Karpas-422 (cell line): ENCODE measurements at regions not wholly inside any gene's neighbourhood (a gene's known extent, or its start where the extent isn't known, plus 50 kb on each side); places are given as distances from the start of the nearest gene placed in this dataset.

Source experiments
- DNase-seq: peaks from one replicate; pipeline ENCODE4 v3.0.0-alpha.2; 2015
- H2AFZ ChIP-seq: fragments of 200-600 bp; sonication (generic); 2 replicates; pipeline ENCODE4 v1.6.1; 2014; ENCODE audit warnings: antibody characterized with exemption, low read length, mixed read lengths
- H3K27ac ChIP-seq: fragments of 200-600 bp; sonication (generic); 2 replicates; pipeline ENCODE4 v1.5.1; 2014; ENCODE audit warnings: mild to moderate bottlenecking, low read length, moderate library complexity
- H3K27me3 ChIP-seq: fragments of 200-600 bp; sonication (generic); 2 replicates; pipeline ENCODE4 v1.6.1; 2014; ENCODE audit warnings: low read length, mixed read lengths
- H3K36me3 ChIP-seq: fragments of 200-600 bp; sonication (generic); 2 replicates; pipeline ENCODE4 v1.6.1; 2014; ENCODE audit warnings: low read length, mixed read lengths; ENCODE audit not compliant: insufficient read depth
- H3K4me1 ChIP-seq: fragments of 200-600 bp; sonication (generic); 2 replicates; pipeline ENCODE4 v1.6.1; 2014; ENCODE audit warnings: mild to moderate bottlenecking, low read length, mixed read lengths
- H3K4me2 ChIP-seq: fragments of 200-600 bp; sonication (generic); 2 replicates; pipeline ENCODE4 v1.6.1; 2014; ENCODE audit warnings: low read length, low read depth, mild to moderate bottlenecking; ENCODE audit not compliant: poor library complexity, severe bottlenecking
- H3K4me3 ChIP-seq: fragments of 200-600 bp; sonication (generic); 2 replicates; pipeline ENCODE4 v1.5.1; 2014; ENCODE audit warnings: mild to moderate bottlenecking, antibody characterized with exemption, low read length, mixed read lengths
- H3K79me2 ChIP-seq: fragments of 200-600 bp; sonication (generic); 2 replicates; pipeline ENCODE4 v1.6.1; 2014; ENCODE audit warnings: mild to moderate bottlenecking, low read length, mixed read lengths
- H3K9ac ChIP-seq: fragments of 200-600 bp; sonication (generic); 2 replicates; pipeline ENCODE4 v1.6.0; 2014; ENCODE audit warnings: low read length
- H3K9me2 ChIP-seq: fragments of 200-600 bp; sonication (generic), shearing (Covaris generic); replicated peaks from 2 replicates; pipeline ENCODE4 v1.6.0; 2014; ENCODE audit warnings: mild to moderate bottlenecking, low read length, moderate library complexity; ENCODE audit not compliant: insufficient read depth
- H3K9me3 ChIP-seq: fragments of 300-700, 200-600 bp; sonication (generic); 2 replicates; pipeline ENCODE4 v1.6.1; 2014; ENCODE audit warnings: low read length, mixed read lengths
- H4K20me1 ChIP-seq: fragments of 200-600 bp; sonication (generic); 2 replicates; pipeline ENCODE4 v1.6.1; 2014; ENCODE audit warnings: mild to moderate bottlenecking, antibody characterized with exemption, low read length, low read depth; ENCODE audit not compliant: insufficient read depth

DNA sequence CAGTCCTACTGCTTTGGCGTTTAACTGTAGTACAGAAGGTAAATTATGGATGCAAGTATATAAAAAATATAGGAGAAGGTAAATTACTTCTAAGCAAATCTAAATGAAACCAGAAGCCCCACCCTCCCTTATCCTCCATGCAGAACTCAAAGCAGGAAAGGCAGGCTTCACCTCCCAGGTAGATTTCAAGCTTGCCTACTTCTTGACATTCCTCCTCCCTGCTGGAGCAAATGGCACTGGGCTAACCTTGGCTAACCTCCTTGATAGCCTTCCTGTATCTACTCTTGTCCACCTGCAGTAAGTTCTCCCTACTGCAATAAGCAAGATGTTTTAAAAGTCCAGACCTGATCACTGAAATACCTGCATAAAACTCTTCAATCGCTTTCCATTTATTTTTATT, 396.0 kb downstream of the IRS2 start:
- Histone ChIP-seq H3K27ac (no peak overlapping the region), H2AFZ (no peak overlapping the region), H3K9me3 (no peaks in the 10 kb centered on the region), H3K4me1 (no peaks in the 10 kb centered on the region), H3K9me2 (no peaks in the 10 kb centered on the region), H3K4me3 (no peak overlapping the region), H3K36me3 (no peaks in the 10 kb centered on the region), H4K20me1 (no peaks in the 10 kb centered on the region), H3K27me3 (no peaks in the 10 kb centered on the region), H3K9ac (no peak overlapping the region), H3K4me2 (no peak overlapping the region), H3K79me2 (no peaks in the 10 kb centered on the region)
- DNase-seq, result no peak

DNA sequence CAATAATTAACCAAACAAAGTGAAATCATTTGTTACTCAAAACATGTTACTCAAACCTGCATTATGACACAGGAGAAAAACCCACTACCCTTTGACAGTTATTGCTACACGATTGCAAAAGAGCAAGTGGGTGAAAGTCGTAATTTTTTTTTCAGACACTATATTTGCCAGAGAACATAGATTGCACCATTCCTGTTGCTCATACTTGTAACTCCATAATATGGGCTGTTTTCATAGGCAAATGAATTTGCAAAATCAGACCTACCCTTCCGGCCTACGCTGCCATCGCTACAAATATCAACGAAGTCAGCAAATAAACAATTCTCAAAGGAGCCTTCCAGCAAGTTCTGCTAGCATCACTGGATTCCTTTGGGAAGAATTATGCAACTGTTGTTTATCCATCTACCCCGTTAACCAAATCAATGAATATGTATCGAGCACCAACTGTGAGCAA, 396.5 kb downstream of the IRS2 start:
- Histone ChIP-seq H3K4me3 (no peak overlapping the region), H3K27ac (no peak overlapping the region), H3K79me2 (no peaks in the 10 kb centered on the region), H4K20me1 (no peaks in the 10 kb centered on the region), H3K4me1 (no peaks in the 10 kb centered on the region), H3K9ac (no peak overlapping the region), H3K36me3 (no peaks in the 10 kb centered on the region), H3K27me3 (no peaks in the 10 kb centered on the region), H3K4me2 (no peak overlapping the region), H3K9me3 (no peaks in the 10 kb centered on the region), H2AFZ (no peak overlapping the region), H3K9me2 (no peaks in the 10 kb centered on the region)
- DNase-seq, result no peak

GRCh38 chr13:109389456-109389855, 396.9 kb downstream of the IRS2 start:
- Histone ChIP-seq H3K27me3 (no peaks in the 10 kb centered on the region), H3K9ac (no peak overlapping the region), H3K4me3 (no peak overlapping the region), H2AFZ (no peak overlapping the region), H3K9me3 (no peaks in the 10 kb centered on the region), H3K27ac (no peak overlapping the region), H3K4me1 (no peaks in the 10 kb centered on the region), H4K20me1 (no peaks in the 10 kb centered on the region), H3K9me2 (no peaks in the 10 kb centered on the region), H3K4me2 (no peak overlapping the region), H3K36me3 (no peaks in the 10 kb centered on the region), H3K79me2 (no peaks in the 10 kb centered on the region)
- DNase-seq, result no peak

DNA sequence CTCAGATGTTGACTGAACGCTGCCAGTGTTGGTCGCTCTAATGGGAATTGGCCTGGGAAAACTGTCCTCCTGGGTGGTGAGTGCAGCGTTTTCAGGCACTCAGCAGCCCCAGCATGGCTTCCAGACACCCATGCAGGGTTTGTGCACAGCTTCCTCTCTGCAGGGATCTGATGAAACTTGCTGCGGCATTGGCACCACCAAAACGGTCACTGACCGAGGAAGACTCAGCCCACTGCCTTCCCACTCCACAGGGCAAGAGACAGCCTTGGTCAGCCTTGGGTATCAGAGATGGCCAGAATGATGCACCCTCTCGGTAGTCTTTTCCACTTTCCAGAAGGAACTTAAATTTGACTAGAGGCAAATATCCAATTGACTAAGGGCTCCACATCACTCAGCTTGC, 398.9 kb downstream of the IRS2 start:
- no peak overlapping the region for H3K4me2 ChIP-seq
- no peaks in the 10 kb centered on the region for H3K9me2 ChIP-seq
- H2AFZ ChIP-seq, result no peak overlapping the region
- H3K36me3 ChIP-seq, result no peaks in the 10 kb centered on the region
- H4K20me1 ChIP-seq, result no peaks in the 10 kb centered on the region
- no peaks in the 10 kb centered on the region for H3K9me3 ChIP-seq
- H3K27me3 ChIP-seq, result no peaks in the 10 kb centered on the region
- no peak overlapping the region for H3K9ac ChIP-seq
- H3K4me1 ChIP-seq, result no peaks in the 10 kb centered on the region
- DNase-seq, result no peak
- no peak overlapping the region for H3K4me3 ChIP-seq
- no peaks in the 10 kb centered on the region for H3K79me2 ChIP-seq
- no peak overlapping the region for H3K27ac ChIP-seq

GRCh38 chr13:109385242-109385560, 401.2 kb downstream of the IRS2 start:
- Histone ChIP-seq H3K9me3 (no peaks in the 10 kb centered on the region), H3K9me2 (no peaks in the 10 kb centered on the region), H4K20me1 (no peaks in the 10 kb centered on the region), H3K36me3 (no peaks in the 10 kb centered on the region), H3K27me3 (no peaks in the 10 kb centered on the region), H3K27ac (no peak overlapping the region), H3K4me1 (no peaks in the 10 kb centered on the region), H3K4me2 (no peak overlapping the region), H3K79me2 (no peaks in the 10 kb centered on the region), H3K9ac (no peak overlapping the region), H3K4me3 (no peak overlapping the region), H2AFZ (no peak overlapping the region)
- DNase-seq, result no peak

DNA sequence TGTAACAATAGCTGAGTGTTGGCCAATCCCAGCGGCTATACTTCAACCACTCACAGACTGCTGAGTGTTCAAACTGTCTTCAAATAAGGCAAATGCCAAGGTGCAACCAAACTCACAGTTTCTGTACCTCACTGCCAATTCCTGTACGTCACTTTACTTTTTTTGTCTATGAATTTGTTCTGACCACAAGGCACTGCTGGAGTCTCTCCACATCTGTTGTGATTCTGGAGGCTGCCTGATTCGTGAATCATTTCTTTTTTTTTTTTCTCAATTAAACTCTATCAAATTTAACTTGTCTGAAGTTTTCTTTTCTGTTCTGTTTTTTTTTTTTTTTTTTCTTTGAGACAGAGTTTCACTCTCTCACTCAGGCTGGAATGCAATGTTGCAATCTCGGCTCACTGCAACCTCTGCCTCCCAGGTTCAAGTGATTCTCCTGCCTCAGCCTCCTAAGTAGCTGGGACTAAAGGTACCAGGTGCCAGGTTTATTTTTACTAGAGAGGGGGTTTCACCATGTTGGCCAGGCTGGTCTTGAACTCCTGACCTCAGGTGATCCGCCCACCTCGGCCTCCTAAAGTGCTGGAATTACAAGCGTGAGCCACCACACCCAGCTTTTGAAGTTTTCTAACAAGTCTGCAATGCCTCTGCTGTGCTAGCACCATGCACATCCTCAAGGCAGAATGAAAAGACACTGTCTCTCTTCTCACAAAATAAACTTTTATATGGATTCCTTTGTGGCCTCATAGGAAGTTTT, 401.7 kb downstream of the IRS2 start:
- H3K9me2 ChIP-seq, result no peaks in the 10 kb centered on the region
- no peaks in the 10 kb centered on the region for H3K27me3 ChIP-seq
- no peaks in the 10 kb centered on the region for H3K36me3 ChIP-seq
- no peak overlapping the region for H3K27ac ChIP-seq
- H4K20me1 ChIP-seq, result no peaks in the 10 kb centered on the region
- H3K4me1 ChIP-seq, result no peaks in the 10 kb centered on the region
- H3K9me3 ChIP-seq, result no peaks in the 10 kb centered on the region
- no peak overlapping the region for H3K4me3 ChIP-seq
- H2AFZ ChIP-seq, result no peak overlapping the region
- H3K9ac ChIP-seq, result no peak overlapping the region
- no peak overlapping the region for H3K4me2 ChIP-seq
- no peaks in the 10 kb centered on the region for H3K79me2 ChIP-seq
- DNase-seq, result no peak

DNA sequence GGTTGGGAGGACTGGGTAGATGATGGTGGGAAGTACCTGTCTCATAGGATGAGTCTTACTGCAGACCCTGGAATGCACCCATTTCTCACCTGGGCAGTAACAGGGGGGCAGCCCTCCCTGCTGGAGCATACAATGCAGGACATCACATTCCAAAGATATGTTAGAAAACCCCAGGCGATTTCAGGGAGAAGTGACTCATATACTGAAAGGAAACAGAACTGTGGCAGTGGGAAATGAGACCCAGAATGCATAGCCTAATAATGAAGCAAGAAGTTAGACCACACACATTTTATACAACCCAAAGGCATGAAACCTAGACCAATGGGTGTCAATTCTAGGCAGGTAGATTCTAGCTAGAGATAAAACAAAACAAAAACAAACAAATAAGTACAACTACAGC, 402.7 kb downstream of the IRS2 start:
- no peaks in the 10 kb centered on the region for H3K79me2 ChIP-seq
- no peak overlapping the region for H3K9ac ChIP-seq
- H3K4me3 ChIP-seq, result no peak overlapping the region
- DNase-seq, result no peak
- H2AFZ ChIP-seq, result no peak overlapping the region
- H3K27me3 ChIP-seq, result no peaks in the 10 kb centered on the region
- no peaks in the 10 kb centered on the region for H3K36me3 ChIP-seq
- H3K27ac ChIP-seq, result no peak overlapping the region
- no peaks in the 10 kb centered on the region for H4K20me1 ChIP-seq
- no peaks in the 10 kb centered on the region for H3K9me2 ChIP-seq
- H3K9me3 ChIP-seq, result no peaks in the 10 kb centered on the region
- no peak overlapping the region for H3K4me2 ChIP-seq
- H3K4me1 ChIP-seq, result no peaks in the 10 kb centered on the region

DNA sequence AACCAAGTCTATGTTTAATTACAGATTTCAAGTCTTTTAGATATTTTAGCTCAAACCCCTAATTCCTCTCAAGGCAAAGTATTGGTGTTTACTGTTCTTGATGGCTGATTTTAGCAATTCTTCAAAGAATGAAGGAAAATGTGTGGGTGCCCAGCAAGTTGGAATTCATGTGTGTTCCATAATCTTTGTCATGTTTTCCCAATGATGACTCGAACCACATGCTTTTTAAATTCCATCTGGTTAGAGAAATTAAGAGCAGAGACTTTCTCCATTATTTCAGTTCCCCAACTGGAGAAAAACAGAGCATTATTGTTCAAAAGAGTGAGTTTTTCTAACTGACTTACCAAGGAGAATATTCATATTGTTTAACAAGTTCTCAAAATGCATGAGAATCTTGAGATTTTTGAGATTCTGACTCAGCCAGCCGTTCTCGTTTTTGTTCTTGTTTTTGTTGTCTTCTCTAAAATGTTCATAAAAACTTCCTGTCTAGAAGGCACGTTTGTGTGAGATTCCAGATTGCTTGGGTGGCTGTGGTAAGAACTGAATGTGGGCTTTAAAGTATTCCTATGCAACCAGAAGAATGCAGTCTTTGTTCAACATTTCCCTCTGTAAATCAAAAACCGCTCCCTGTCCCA, 404.7 kb downstream of the IRS2 start:
- Histone ChIP-seq H3K4me1 (no peaks in the 10 kb centered on the region), H3K4me2 (no peak overlapping the region), H3K9ac (no peak overlapping the region), H3K9me2 (no peaks in the 10 kb centered on the region), H2AFZ (no peak overlapping the region), H3K9me3 (no peaks in the 10 kb centered on the region), H3K79me2 (no peaks in the 10 kb centered on the region), H4K20me1 (no peaks in the 10 kb centered on the region), H3K4me3 (no peak overlapping the region), H3K27me3 (no peaks in the 10 kb centered on the region), H3K27ac (no peak overlapping the region), H3K36me3 (no peaks in the 10 kb centered on the region)
- no peak for DNase-seq
